Thymus (tissue), 11 donors: ENCODE measurements at regions not wholly inside any gene's neighbourhood (a gene's known extent, or its start where the extent isn't known, plus 50 kb on each side); places are given as distances from the start of the nearest gene placed in this dataset.

ENCODE experiments used
- DNase-seq, 9 donors: peaks; one replicate each; pipeline ENCODE4 v3.0.0-alpha.2; 2013; ENCODE audit warnings: low spot score in 9 of 9, low read depth in 6 of 9, missing footprints in 1 of 9
- H3K27ac ChIP-seq, 2 donors: one replicate each; pipeline ENCODE4 v1.5.1; 2013; ENCODE audit warnings: control low read depth in 1 of 2, low read depth in 1 of 2, low read length in 1 of 2, mild to moderate bottlenecking in 1 of 2, moderate library complexity in 1 of 2
- H3K27me3 ChIP-seq, 2 donors: one replicate each; pipeline ENCODE4 v1.5.1; 2013; ENCODE audit warnings: low read length in 1 of 2; ENCODE audit not compliant: control insufficient read depth in 2 of 2, insufficient read depth in 1 of 2
- H3K36me3 ChIP-seq, 2 donors: one replicate each; pipeline ENCODE4 v1.5.1; 2013; ENCODE audit warnings: low read length in 1 of 2, mild to moderate bottlenecking in 1 of 2, moderate library complexity in 1 of 2; ENCODE audit not compliant: control insufficient read depth in 2 of 2, insufficient read depth in 2 of 2
- H3K4me1 ChIP-seq, 2 donors: one replicate each; pipeline ENCODE4 v1.5.1; 2013; ENCODE audit warnings: low read length in 2 of 2; ENCODE audit not compliant: control insufficient read depth in 2 of 2, insufficient read depth in 2 of 2
- H3K4me3 ChIP-seq, 2 donors: one replicate each; pipeline ENCODE4 v1.5.1; 2013; ENCODE audit warnings: low read length in 2 of 2, control low read depth in 1 of 2, mild to moderate bottlenecking in 1 of 2
- H3K9me3 ChIP-seq, 2 donors: one replicate each; pipeline ENCODE4 v1.5.1; 2013; ENCODE audit warnings: low read length in 1 of 2, mild to moderate bottlenecking in 1 of 2; ENCODE audit not compliant: control insufficient read depth in 2 of 2, insufficient read depth in 1 of 2
- WGBS: extraction: QIAGEN DNeasy Blood & Tissue Kit; methylation state at CpG from one replicate; pipeline ENCODE4 v1.1.7; 2013; 5-methylcytosine and 5-hydroxymethylcytosine counted together
- donor health status: healthy.

- H3K27ac ChIP-seq = no peak overlapping the region
- no peak overlapping the region for H3K4me3 ChIP-seq
- no peaks in the 10 kb centered on the region for H3K27me3 ChIP-seq
- H3K4me1 ChIP-seq = no peaks in the 10 kb centered on the region
- DNase-seq = no peak
- H3K36me3 ChIP-seq = no peaks in the 10 kb centered on the region
- H3K9me3 ChIP-seq = no peaks in the 10 kb centered on the region
- WGBS = 97% methylated on average over 3 of the region's 3 CpGs
These were observed 276.9 kb downstream of the PTBP2 start for GRCh38 chr1:96998466-96998865.

GRCh38 chr1:96999191-96999590 is 277.6 kb downstream of the PTBP2 start:
- H3K9me3 ChIP-seq = no peaks in the 10 kb centered on the region
- 97% methylated on average over 2 of the region's 2 CpGs for WGBS
- H3K4me1 ChIP-seq = no peaks in the 10 kb centered on the region
- no peak for DNase-seq
- no peak overlapping the region for H3K4me3 ChIP-seq
- H3K27me3 ChIP-seq = no peaks in the 10 kb centered on the region
- H3K27ac ChIP-seq = no peak overlapping the region
- no peaks in the 10 kb centered on the region for H3K36me3 ChIP-seq

GRCh38 chr1:97004054-97004453 is 282.5 kb downstream of the PTBP2 start:
- H3K4me1 ChIP-seq = no peaks in the 10 kb centered on the region
- no peaks in the 10 kb centered on the region for H3K36me3 ChIP-seq
- no peaks in the 10 kb centered on the region for H3K9me3 ChIP-seq
- no peak for DNase-seq
- WGBS = 86% methylated on average over 2 of the region's 2 CpGs
- H3K27ac ChIP-seq = no peak overlapping the region
- H3K27me3 ChIP-seq = no peaks in the 10 kb centered on the region
- no peak overlapping the region for H3K4me3 ChIP-seq

GRCh38 chr1:97004743-97005142 is 283.2 kb downstream of the PTBP2 start:
- Histone ChIP-seq H3K9me3 (no peaks in the 10 kb centered on the region), H3K36me3 (no peaks in the 10 kb centered on the region), H3K27ac (no peak overlapping the region), H3K4me1 (no peaks in the 10 kb centered on the region), H3K4me3 (no peak overlapping the region), H3K27me3 (no peaks in the 10 kb centered on the region)
- WGBS = 93% methylated on average over 4 of the region's 4 CpGs
- DNase-seq = no peak

- no peaks in the 10 kb centered on the region for H3K27me3 ChIP-seq
- no peaks in the 10 kb centered on the region for H3K4me1 ChIP-seq
- no peaks in the 10 kb centered on the region for H3K9me3 ChIP-seq
- no peak for DNase-seq
- H3K36me3 ChIP-seq = no peaks in the 10 kb centered on the region
- no peak overlapping the region for H3K27ac ChIP-seq
- WGBS = 92% methylated on average over 7 of the region's 7 CpGs
- H3K4me3 ChIP-seq = no peak overlapping the region
These were observed 284.6 kb downstream of the PTBP2 start for GRCh38 chr1:97006044-97006661.

- Histone ChIP-seq H3K36me3 (no peaks in the 10 kb centered on the region), H3K27ac (no peak overlapping the region), H3K4me1 (no peaks in the 10 kb centered on the region), H3K9me3 (no peaks in the 10 kb centered on the region), H3K27me3 (no peaks in the 10 kb centered on the region), H3K4me3 (no peak overlapping the region)
- no peak for DNase-seq
These were observed 286.4 kb downstream of the PTBP2 start for GRCh38 chr1:97007840-97008604.

GRCh38 chr1:97010566-97011264 is 289.1 kb downstream of the PTBP2 start:
- no peak for DNase-seq
- Histone ChIP-seq H3K27ac (no peak overlapping the region), H3K4me1 (no peaks in the 10 kb centered on the region), H3K27me3 (no peaks in the 10 kb centered on the region), H3K36me3 (no peaks in the 10 kb centered on the region), H3K9me3 (no peaks in the 10 kb centered on the region), H3K4me3 (no peak overlapping the region)
- 93% methylated on average over 5 of the region's 5 CpGs for WGBS

GRCh38 chr1:97013136-97013535 is 291.6 kb downstream of the PTBP2 start:
- Histone ChIP-seq H3K4me1 (no peaks in the 10 kb centered on the region), H3K36me3 (no peaks in the 10 kb centered on the region), H3K9me3 (no peaks in the 10 kb centered on the region), H3K4me3 (no peak overlapping the region), H3K27me3 (no peaks in the 10 kb centered on the region), H3K27ac (no peak overlapping the region)
- DNase-seq = no peak
- WGBS = 94% methylated on average over 2 of the region's 2 CpGs

GRCh38 chr1:97013941-97014340 is 292.4 kb downstream of the PTBP2 start:
- no peaks in the 10 kb centered on the region for H3K36me3 ChIP-seq
- H3K9me3 ChIP-seq = no peaks in the 10 kb centered on the region
- H3K4me3 ChIP-seq = no peak overlapping the region
- H3K4me1 ChIP-seq = no peaks in the 10 kb centered on the region
- no peak for DNase-seq
- H3K27me3 ChIP-seq = no peaks in the 10 kb centered on the region
- 90% methylated on average over 1 of the region's 1 CpG for WGBS
- H3K27ac ChIP-seq = no peak overlapping the region
